Activated naive CD4-positive, alpha-beta T cell (primary cell): ENCODE measurements at regions not wholly inside any gene's neighbourhood (a gene's known extent, or its start where the extent isn't known, plus 50 kb on each side); places are given as distances from the start of the nearest gene placed in this dataset.

Experiments
- DNase-seq, 4 experiments: peaks; one replicate each; lab custom pipeline; 2025; lab: John Stamatoyannopoulos, UW

DNA sequence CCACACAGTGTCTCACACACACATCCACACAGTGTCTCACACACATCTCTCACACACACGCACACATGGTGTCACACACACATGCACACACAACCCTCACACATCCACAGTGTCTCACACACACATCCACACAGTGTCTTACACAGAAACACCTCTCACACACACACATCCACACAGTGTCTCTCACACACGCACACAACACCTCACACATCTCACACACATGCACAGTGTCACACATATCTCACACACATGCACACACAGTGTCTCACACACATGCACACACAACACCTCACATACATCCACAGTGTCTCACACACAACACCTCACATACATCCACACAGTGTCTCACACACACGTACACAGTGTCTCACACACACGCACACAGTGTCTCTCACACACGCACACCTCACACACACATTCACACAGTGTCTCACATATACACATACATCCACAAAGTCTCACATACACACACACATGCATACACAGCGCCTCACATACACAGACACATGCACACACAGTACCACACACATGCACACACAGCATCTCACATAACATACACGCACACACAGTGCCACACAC is 473.9 kb upstream of the HS6ST1 start:
- DNase-seq: no peak

DNA sequence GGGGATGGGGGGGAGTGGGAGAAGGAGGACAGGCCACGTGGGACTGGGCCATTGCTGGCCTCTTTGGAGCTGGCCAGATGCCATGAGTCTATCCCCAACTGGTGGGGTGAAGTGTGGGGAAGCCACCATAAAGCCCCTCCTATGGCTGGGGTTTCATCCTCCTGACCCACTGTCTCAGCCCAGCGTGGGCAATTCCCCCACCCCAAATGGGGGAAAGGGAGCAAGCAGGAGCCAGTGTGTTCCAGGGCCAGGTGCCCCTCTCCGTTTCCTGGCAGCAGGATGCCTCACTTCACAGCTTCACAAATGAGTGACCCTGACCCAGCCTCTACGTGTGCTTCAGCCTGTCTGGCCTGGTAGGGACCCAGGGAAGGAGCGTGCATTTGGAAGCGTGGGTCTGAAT is 474.7 kb upstream of the HS6ST1 start:
- no peak for DNase-seq

DNA sequence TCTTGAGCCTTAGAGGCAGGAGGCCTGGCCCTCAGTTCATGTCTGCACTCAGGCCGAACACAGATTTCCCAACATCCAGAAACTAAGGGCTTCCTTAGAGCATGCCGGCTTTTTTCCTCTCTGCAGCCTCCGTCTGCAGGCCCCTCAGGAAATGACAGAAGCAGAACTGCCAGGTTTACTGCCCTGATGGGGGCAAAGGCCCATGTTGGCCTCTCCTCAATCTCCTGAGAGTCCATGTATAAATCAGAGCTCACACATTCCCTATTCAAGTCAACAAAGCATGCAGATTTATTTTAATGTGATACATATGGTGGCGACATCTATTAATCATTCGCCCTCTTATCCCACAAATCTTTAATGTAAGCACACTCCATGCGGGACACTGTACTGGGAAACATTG is 475.6 kb upstream of the HS6ST1 start:
- DNase-seq: no peak

DNA sequence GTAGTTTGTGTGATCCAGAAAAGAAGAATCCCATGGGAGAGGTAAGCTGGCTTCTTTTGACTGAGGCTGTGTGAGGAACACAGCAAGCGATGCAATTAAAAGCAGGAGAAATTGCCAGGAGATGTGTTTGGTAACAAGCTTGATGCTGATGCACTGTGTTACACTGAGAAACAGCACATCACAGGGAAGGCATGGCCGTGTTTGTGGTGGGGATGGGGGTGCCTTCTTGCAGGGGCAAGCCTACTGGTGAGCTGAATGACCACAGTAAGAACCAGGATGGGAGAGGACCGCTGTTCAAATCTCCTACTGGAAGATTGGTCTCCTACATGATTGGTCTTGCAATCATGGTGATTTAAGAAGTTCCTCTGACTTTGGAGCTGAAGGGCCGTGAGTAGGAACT is 477.7 kb upstream of the HS6ST1 start:
- DNase-seq: no peak

DNA sequence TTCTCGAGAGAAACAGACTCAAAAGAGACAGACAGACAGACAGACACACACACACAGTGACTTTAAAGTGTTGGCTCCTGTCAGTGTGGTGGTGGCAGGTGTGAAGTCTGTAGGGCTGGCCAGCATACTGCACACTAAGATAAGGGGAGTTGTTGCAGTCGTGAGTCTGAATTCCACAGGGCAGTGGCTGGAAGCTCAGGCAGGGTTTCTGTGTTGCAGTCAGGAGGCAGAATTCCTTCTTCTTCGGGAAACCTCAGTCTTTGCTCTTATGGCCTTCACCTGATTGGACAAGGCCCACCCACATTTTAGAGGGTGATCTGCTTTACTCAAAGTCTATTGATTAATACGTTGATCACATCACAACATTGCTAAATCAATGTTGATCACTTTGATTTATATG is 478.4 kb upstream of the HS6ST1 start:
- DNase-seq: no peak

DNA sequence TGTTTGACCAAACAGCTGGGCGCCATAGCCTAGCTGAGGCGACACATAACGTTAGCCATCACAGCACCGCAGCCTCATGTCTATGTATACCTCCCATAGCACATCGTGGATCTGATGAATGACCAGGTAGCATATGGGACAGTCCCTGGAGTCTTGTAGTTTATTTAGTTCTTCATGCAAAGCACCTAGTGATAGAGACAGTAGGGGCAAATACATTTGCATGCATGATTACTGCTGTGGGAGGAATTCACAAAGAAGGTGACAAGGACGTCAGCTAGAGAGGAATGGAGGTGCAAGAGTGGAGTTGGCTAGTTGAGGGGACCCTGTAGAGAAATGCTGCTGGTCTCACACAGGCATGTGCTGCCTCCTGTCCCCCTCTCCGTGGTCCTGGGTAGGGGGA is 478.9 kb upstream of the HS6ST1 start:
- DNase-seq: no peak

DNA sequence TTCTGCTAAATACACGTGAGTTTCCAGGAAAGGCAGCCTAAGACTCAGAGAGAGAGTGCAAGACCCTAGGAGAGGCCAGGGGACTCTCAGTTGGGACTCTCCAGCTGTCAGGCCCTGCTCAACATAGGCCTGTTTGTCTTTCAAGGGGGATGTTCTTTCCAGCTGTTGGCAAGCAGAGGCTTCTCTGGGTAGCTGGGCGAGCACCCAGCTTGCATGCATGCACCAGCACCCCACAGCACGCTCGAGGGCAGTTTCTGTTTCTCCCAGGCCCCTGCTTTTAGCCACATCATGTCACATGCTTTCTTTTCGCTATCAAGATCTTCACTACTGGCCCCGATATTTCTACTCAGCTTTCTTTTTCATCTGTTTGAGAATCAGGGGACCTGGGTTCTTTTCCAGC is 479.3 kb upstream of the HS6ST1 start:
- no peak for DNase-seq

DNA sequence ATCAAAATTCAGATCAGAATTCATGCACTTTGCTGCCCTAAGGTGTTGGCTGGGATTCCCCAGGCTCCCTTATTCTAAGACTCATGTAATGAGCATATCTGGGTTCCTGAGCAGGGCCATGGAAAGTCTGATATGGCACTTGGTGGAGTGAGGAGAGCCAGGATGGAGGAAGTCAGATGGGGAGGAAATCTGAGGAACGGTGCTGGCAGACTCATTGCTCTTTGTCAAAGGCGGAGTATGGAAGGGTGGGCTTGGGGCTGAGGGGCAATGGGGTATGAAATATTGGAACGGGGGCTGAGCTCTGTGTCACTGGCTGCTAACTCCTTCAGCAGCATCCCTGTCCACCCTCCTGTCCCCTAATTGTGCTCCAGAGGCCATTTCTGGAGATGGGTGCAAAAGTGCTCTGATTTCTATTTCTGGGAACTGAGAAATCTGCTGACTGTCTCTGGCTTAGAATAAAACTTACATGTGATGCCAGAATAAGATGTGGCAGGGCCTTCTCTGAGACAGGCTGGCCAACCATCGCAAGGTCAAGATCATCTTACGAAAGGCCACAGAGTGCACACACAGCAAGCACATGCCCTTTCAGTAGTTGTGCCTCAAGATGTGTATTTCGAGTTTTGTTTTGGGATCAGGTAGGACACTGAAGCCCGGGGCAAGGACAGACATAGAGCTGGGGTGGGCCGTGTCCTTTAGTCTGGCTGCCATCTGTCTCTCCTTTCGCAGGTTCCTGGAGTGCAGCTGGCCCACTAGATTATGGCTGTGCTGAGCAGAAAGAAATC is 480.0 kb upstream of the HS6ST1 start:
- DNase-seq: no peak

DNA sequence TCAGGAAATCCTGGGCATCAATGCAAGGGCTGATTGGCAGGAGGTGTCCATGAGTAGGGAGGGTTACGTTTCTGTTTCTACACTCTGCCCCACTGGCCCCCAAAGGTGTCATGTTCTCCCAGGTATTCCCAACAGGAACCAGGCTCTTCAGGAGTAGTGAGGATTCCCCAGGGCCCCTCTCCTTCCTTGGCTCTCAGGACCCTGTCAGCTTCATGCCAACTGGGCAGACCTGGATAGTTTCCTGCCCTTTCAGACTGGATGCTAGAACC is 480.6 kb upstream of the HS6ST1 start:
- no peak for DNase-seq

DNA sequence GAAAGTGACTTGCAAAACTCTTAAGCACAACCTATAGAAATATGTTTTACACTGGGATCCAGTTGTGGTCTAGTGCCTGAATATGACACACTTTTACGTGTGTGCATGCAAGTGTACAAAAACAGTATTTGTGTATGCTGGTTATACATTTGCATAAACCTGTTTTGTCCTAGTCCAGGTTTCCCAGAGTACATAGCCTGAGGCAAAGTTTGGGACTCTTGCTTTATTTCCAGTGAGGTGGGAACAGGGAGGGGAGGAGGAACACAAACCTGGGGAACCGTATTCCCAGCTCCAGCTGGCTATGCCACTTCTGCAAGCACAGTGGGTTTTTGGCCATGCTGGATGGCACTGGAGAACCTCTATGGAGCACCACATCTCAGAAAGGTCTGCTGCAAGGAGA is 481.1 kb upstream of the HS6ST1 start:
- no peak for DNase-seq

DNA sequence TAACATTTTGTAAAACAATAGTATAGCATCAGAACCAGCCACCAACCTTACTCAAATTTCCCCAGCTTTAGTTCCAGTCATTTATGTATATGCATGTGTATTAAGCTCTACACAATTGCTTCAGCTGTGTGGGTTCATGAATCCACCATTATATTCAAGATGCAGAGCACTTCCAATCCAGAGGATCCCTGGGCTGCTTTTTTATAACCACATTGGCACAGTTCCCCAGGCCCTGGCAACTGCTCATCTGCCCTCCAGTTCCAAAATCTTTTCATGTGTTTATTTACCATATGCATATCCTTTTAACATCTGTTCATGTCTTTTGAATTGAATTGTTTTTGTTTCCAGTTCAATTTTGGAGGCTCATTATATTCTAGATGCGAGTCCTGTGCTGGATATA is 482.9 kb upstream of the HS6ST1 start:
- no peak for DNase-seq

DNA sequence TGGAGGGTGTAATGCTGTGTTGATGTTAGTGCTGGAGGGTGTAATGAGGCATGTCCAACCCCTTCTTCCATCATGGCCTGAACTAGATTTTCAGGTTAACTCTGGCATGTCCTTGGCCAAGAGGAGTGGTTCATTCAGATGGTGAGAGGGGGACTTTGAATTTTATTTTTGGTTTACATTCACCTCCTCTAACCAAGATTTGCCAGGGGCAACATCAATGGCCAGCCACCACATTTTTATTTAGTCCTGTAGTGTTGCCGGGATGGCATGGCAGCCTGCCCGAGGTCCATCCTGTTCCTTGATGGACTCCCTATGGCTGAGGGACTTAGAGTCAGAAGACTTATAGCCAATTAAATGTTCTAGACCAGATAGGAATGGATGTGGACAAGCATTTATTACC is 484.6 kb upstream of the HS6ST1 start:
- DNase-seq: no peak

DNA sequence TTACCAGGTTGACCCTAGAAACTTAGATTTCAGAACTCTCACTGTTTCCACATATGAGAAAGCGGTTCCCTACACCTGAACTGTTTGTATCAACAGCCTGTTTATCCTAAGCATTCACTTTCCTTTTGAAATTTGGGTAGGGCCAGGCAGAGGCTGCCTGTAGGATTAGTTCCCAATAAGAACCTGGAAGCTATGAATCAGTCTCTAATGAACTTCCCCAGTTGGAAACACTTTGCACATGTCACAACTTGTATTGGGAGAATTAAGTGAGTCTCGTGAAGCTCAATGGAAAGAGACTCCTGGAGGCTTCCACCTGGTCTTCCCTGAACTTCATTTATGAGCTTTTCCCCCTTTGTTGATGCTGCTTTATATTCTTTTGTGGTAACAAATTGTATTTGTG is 486.6 kb upstream of the HS6ST1 start:
- no peak for DNase-seq

DNA sequence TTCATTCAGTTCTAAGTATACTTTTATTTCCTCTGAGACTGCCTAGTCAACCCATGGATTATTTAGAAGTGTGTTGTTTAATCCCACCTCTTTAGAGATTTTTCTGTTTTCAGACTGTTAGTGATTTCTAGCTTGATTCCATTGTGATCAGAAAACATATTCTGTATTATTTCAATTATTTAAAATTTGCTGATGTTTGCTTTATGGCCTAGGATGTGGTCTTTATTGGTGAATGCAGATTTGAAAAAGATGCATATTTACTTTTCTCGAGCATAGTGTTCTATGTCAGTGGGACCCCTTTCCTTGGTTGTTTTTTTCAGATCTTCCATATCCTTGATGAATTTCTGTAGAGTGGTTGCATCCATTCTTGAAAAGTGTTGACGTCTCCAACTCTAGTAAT is 487.2 kb upstream of the HS6ST1 start:
- no peak for DNase-seq

DNA sequence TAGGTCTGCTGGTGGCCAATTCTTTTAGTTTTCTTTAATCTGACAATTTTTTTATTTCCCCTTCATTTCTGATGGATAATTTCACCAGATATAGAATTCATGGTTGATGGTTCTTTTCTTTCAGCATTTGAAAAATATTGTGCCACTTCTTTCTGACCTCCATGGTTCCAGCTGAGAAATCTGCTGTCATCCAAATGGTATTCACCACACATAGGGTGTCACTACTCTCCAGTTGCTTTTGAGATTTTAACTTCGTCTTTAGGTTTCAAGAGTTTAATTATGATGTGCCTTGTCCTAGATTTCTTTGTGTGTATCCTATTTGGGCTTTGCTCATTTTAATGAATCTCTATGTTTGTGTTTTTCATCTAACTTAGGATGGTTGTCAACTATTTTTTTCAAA is 488.6 kb upstream of the HS6ST1 start:
- no peak for DNase-seq

DNA sequence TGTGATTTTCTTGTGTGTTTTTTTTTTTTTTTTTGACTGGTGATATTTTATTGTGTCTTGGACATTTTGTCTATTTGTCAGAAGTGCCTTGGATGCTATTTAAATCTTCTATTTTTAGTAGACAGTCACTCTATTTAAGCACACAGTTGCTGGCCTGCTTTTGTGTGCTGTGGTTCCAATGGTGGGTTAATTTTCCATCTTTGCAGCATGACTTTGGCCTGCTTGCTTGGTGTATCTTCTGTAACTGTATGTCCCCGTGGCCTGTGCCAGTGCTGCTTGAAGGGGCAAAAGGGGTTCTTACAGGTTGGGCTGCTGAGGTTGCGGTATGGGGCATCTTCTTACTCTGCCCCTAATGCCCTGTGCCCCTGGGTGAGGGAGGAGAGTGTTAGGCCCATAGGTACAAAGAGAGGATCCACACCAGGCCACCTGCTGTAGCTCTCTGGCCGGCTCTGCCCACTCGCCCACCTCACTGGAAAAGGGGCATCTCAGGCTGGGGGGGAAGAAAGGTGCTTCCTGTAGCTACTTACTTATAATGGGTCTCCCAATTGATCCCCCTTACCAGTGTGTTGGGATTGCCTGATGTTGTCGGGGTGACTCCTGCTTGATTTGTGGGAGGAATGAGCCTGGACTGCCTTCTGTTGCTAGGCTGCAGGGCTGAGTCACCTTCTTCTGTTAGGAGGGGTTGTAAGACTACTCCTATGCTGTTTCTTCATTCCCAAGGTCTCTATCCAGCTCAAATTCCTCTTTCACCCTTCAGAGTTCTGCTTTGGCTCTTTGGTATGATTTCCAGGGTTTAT is 490.0 kb upstream of the HS6ST1 start:
- no peak for DNase-seq

DNA sequence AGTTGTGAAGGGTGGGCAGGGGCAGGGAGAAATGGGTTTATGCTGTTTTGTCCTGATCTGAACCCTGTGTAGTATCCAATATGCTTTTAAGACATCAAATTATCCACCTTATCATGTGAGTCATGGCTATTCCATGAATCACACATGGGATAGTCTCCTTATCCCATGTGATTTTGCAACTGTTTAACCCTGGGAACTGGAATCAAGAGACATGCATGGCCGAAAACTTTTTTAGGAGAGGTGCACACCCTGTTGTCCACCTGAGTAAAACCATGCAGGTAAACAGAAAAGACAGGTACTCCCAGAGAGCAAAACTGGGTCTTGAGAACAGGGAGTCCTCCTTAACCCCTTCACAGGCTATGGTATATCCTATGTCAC is 490.6 kb upstream of the HS6ST1 start:
- DNase-seq: no peak

DNA sequence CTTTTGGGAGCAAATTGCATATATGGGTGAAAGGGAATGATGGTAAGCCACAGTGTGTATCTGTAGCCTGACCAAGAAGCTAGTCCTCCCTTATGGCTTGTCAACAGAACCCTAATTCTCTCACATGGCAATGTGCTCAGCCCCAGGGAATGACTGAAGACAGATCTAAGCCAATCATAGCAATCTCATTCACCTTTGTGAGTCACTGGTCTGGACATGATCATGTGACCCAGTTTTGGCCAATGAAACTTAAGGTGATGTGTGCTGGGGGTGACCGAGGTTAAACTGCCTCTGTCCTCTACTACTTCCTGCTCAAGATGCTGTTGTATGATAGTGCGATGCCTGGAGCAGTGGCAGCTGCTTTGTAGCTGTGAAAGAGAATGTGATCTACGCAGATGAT is 491.2 kb upstream of the HS6ST1 start:
- no peak for DNase-seq

DNA sequence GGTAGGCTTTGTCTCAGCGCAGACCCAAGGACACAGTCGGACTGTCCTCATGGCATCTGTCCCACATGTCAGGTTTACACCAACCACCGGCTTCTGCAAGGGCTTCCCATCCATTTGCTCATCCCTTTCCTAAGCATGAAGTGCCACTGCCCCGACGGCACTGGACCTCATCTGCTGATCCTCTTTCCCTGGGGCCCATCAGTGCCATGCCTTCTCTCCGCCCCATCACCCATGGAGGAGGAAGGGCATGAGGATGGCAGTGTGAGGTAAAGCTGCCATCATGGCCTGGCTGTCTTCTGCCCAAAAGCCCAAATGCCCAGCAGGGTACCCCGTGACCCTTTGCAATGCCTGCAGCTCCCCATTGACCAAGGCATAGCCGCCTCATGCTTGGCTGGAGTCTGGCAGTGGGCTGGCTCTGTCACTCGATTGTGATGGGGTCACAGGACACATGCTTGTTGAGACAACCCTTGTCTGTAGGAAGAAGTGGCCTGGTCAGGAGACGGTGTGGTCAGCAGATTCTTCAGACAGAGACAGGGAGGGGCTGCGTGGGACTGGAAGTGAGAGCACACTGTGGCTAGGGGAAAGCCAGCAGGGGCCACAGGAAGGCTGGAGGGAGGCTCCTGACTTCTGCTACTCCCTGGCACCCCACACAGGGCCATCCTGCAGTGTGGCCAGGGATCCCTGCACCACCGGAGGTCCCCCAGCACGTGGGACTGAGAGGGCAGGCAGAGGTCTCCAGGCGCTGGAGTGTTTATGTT is 493.7 kb upstream of the HS6ST1 start:
- DNase-seq: no peak

DNA sequence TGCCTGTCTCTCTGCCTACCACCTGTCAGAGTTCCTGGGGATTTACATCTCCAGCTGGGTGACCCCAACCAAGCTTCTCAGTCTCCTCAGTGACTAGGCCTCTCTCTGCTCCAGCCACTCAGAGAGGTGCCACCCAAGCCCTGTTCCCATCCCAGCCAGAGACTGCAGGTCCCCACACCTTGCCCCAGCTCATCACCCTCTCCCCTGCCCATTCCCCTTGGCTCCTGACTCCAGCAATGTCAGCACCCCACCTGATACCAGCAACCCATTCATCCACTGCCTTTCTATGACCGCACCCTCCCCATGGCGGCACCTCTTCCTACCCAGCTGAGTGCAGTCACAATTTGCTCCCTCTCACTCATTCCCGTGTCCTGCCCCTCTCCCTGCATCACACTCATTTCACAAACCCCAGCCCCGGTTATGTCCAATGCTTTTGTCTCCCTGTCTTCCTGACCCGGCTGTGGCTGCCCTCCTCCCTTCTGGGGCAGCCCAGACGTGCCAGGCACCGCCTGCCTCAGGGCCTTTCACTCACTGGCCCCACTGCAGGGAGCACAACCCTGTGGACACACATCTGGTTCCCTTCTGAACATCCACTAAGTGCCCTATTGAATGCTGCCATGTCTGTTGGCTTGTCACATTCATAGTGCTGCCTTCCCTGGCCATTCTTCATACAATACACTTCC is 494.8 kb upstream of the HS6ST1 start:
- no peak for DNase-seq

DNA sequence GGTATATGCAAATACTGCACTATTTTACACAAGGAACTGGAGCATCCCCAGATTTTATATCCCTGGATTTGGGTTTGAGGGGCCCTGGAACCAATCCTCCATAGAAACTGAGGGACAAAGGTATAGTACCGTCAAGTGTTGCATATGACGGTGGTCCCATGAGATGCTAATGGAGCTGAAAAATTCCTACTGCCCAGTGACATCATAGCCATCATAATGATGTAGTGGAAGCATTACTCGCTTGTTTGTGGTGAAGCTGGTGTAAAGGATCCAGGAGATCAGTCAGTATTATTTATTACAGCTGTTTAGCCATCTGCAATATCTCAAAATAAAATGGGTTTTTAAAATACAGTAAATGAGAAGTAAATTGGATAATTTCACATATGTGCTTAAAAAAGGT is 496.6 kb upstream of the HS6ST1 start:
- no peak for DNase-seq

DNA sequence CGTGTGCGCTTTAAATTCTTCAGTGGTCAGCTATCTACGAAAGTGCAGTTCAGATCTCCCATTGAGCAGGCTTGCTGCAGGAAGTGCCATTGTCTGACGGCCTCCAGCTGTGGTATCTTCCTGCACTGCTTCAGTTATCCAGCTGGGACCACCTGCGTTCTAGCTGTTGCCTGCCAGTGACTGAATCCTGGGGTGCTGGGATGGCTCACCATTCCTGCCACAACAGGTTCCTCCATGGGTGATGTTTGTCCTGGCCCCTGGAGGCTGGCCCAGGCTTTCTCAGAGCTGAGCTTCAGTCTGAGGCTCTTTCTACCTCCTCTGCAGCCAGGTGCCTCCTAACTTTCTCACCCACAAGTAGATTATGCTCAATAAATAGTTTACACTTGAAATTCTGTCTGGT is 498.5 kb upstream of the HS6ST1 start:
- no peak for DNase-seq
